T-helper 2 cell (primary cell): ENCODE measurements at regions not wholly inside any gene's neighbourhood (a gene's known extent, or its start where the extent isn't known, plus 50 kb on each side); places are given as distances from the start of the nearest gene placed in this dataset.

Experiments
- DNase-seq, 5 experiments: peaks; one replicate each; pipeline versions ENCODE4 v3.0.0 to v3.0.0-alpha.2; 2012 to 2022

GRCh38 chr12:105721051-105721825, 390.7 kb downstream of the C12orf75 start:
- DNase-seq = no peak

DNA sequence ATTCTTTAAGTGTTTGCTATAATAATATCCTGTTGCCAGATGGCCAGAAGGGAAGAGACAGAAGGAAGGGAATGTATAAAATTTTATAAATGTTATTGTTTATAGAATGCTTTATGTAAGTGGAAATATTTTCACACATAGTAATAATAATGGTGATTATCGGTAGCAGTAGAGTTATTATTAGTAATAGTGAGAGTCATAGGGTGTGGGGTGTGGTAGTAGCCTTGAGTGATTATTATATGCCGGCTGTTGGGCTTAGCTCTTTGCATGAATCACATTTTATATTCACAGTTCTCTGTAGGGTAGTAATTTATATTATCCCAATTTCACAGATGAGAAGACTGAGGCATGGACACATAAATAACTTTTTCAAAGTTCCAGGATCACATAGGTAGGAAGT, 391.4 kb downstream of the C12orf75 start:
- no peak for DNase-seq

GRCh38 chr12:105723066-105723465, 392.6 kb downstream of the C12orf75 start:
- no peak for DNase-seq

GRCh38 chr12:105723494-105723893, 393.0 kb downstream of the C12orf75 start:
- DNase-seq = no peak

DNA sequence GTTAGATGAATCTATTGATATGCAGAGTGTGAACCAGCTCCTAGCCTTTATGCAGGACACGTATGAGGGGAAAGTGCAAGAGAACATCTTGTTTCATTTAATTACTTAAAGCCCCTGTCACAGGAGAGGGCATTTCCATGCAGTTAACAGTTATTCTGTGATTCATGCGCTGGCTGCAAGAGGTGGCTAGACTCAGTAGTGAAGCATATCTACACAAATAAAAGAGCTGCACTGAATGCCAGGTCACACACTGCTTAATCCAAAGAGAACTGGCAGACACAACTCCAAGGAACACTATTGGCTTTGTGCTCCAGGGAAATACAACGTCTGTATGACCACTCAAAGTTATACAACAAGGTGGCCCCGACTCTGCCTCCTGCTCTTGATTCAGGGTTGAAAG, 394.1 kb downstream of the C12orf75 start:
- no peak for DNase-seq

- DNase-seq = no peak
Observed at GRCh38 chr12:105725054-105725453, 394.6 kb downstream of the C12orf75 start.

DNA sequence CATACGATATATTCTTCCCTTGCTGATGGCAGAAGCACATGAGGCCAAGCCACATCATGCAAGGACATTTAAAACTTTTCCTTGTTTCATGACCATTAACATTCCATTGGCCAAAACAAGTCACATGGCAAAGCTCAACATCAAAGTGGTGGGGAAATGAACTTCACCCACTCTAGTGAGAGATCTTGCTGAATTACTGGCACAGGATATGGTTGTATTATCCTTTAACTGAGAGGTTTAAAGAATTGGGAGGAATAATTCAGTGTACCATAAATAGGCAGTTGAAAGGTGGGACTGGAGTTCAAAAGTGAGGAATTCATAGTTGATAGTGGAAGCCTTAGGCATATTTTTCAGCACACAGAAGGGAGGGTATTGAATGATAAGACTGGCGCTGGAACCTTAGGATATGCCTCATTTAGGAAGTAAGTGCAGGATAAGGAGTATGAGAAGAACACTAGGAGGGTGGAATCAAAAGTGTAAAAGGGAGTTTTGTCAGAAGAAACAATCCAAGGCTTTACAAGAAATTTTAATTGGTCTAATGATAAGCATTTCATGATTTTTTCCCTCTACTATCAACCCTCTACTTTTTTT, 398.8 kb downstream of the C12orf75 start:
- no peak for DNase-seq

GRCh38 chr12:105729926-105730325, 399.4 kb downstream of the C12orf75 start:
- no peak for DNase-seq

DNA sequence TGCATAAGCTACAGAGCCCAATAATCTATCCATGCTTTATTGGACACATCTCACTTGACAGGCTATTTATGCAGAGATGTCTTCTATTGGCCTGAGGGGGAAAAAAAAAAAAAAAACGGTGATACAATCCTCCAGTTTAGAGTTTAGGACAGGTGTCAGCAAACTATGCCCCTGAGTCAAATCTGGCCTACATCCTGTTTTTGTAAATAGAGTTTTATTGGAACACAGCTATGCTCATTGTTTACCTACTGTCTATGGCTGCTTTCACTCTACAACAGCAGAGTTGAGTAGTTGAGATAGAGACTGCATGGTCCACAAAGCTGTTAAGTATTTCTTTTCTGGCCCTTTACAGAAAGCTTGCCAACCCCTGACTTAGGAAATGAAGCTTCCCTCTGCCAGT, 403.1 kb downstream of the C12orf75 start:
- no peak for DNase-seq

DNA sequence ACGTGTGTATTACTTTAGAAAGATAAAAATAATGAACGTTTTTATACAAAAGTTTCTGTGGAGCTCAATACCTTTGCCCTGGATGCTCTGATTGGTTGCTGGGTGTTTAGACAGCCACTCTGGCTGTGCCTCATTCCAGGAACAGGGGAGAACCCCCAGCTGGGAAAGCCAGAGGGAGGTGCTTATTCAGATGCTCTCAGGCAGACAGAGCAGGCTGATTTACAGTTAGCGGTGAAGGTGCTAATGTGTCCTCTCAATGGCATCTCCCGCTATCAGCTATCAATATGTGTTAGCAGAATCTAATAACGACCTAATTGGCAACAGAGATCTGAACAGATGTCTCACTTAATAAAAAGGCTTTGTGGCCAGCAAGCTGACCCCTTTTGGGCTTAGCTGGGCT, 402.3 kb downstream of the NUAK1 start:
- no peak for DNase-seq

DNA sequence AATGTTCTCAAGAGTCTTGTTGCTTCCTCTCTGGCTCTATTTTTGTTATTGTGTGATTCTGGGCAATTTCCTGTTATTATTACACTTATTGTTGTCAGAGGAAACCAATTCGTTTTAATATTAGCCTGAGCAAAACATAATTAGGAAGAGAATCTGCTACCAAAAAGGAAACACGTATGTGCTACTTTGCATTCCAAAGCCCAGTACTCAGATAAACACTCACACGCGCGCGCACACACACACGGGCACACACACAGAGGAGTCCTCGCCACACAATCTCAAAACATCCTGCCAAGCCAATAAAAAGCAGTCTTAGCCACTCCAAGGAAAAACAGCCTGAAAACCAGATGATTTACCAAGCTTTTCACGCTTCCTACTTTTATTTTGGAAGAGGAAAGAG, 400.7 kb downstream of the NUAK1 start:
- no peak for DNase-seq

- DNase-seq = no peak
Observed at GRCh38 chr12:105740369-105740768, 398.4 kb downstream of the NUAK1 start.

DNA sequence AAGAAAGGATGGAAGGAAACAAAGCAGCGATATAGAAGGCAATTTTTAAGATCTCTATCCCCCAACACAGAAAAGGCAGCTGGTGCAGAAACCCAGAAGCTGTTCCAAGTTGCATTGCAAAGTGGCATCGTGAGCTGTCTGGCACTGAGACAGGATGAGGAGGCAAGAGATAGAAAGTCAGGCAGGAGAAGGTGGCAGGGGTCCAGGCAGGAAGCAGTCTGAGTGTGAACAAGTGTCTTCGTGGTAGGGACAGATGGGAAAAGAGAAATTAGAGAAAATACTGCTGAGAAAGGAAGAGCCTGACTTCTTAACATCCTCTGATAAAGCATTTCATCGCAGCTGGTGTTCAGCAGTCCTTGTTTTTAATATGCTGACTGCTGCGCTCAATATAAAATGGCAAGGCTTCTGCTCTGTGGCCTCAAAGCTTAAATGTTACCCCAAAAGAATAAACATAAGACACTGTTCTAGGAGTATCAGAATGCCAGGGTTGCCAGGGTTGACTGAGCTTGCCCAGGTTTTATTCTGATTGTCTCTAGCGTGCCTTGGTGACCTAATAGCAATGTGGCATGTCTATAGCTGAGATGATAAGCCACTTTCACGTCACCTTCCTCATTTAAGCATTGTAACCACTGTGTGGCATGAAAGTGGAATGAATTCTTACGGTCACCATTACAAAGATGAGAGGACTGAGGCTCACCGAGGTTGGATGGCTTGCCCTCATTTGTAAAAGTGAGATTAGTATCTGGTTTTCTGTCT, 397.6 kb downstream of the NUAK1 start:
- no peak for DNase-seq

DNA sequence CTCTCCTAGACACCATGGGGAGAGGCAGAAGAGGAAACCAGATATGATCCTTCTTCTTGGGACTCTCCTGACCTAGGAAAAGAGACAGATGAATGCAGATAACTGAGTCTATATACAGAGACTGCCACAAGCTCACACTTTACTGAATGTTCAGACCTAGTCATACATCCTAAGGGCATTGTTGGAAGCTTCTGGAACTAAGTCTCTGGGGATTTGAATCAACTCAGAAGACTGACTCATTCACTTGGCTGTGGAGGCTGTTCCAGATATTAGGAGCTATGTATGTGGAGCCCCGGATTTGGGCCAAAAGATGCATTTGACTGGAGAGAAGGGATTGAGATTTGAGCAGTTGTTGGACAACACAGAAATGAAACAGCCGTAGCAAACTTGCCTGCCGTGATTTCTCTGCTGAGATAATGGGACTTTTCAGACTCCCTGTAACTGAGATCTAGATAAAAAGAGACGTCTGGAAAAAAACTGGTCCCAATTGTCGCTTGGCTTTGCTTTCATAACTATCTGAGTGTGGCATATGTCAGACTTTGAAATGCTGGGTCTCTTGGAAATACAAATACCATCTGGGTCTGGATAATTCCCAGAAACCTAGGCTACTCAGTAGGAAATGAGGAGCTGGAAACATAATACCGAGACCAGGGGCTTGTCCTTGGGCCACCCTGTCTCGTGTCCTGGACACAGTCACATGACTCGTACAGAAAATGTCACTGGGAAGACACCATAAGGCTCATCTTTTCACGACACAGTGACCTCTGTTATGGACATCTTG, 396.8 kb downstream of the NUAK1 start:
- DNase-seq = no peak

GRCh38 chr12:105742567-105742874, 396.2 kb downstream of the NUAK1 start:
- DNase-seq = no peak

GRCh38 chr12:105744371-105745058, 394.2 kb downstream of the NUAK1 start:
- no peak for DNase-seq

DNA sequence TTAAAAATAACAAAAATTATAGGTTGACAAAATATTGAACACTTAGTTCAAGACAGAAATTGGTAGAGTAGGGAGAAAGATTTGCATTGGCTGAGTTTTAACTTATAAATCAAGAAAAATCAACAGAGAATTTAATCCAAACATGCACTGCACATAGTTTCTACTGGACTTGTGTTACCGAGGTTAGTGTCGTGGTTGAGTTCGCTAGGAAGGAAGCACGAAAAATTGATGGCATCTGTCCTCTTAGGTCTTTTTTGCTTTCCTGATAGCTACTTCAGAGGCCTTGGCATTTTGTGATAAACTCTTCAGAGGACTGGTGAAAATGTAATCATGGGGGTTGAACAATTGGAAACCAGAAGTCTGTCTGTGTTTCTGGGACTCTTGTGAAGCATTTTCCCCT, 392.9 kb downstream of the NUAK1 start:
- no peak for DNase-seq

- DNase-seq = no peak
Observed at GRCh38 chr12:105748806-105749600, 389.8 kb downstream of the NUAK1 start.

GRCh38 chr12:105750096-105750495, 388.7 kb downstream of the NUAK1 start:
- no peak for DNase-seq

- no peak for DNase-seq
Observed at GRCh38 chr12:105754313-105754712, 384.4 kb downstream of the NUAK1 start.

- DNase-seq = no peak
Observed at GRCh38 chr12:105756961-105757360, 381.8 kb downstream of the NUAK1 start.

DNA sequence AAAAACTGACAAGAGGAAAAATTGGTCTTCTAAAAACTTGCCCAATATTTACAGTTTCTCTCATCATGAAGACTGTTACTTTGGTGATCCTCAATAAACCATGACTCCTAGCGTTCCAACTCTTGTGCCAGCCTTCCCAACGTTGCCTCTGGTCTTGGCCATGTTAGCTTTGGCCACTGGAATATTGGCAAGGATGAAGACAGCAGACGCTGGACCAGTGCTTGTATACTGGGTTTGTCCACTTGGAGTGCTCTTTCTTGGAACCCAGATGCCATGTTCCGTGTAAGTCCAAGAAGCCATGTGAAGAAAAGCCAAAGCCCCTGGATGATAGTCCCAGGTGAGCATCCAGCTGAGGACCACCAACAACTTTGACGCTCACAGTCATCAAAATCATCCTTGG, 379.6 kb downstream of the NUAK1 start:
- DNase-seq = no peak
